ENCODE measurements at regions not wholly inside any gene's neighbourhood (a gene's known extent, or its start where the extent isn't known, plus 50 kb on each side); places are given as distances from the start of the nearest gene placed in this dataset.
"Not testable (repeated sequence)": the region's sequence is repeated elsewhere in the genome, so short reads cannot be mapped to it uniquely, and the experiment has no call there.

GRCh38 chr17:20914658-20915057 lies 128.2 kb downstream of the USP22 start:
- Histone ChIP-seq H3K27ac (no peak overlapping the region), H3K9me3 (peaks cover 0 to 7% (median 0%) of the 10 kb centered on the region in 8 donors), H3K36me3 (no peaks in the 10 kb centered on the region), H3K27me3 (replicated peaks in 1 of 7) (no peaks in the 10 kb centered on the region), H3K4me1 (no peaks in the 10 kb centered on the region), H3K4me3 (no peak overlapping the region)
- no peak for TF ChIP-seq CTCF (IDR thresholded peaks at IDR 0.05 in 8 of 11, conservative IDR thresholded peaks at IDR 0.05 in 3 of 11)
- no peak for TF ChIP-seq POLR2A (IDR thresholded peaks at IDR 0.05)
- no peak for TF ChIP-seq POLR2AphosphoS5 (IDR thresholded peaks at IDR 0.05)
- intact Hi-C loops (cut with DNase I; ENCODE audit: low total_unique reads): no loop called here
- WGBS, 5 donors: 62 to 77% (median 74%) methylated on average over 4 of the region's 4 CpGs
- no peak for DNase-seq

GRCh38 chr17:20916383-20916782 lies 126.4 kb downstream of the USP22 start:
- H3K9me3 ChIP-seq: peaks cover 0 to 7% (median 0%) of the 10 kb centered on the region in 8 donors
- TF ChIP-seq CTCF (IDR thresholded peaks at IDR 0.05 in 8 of 11, conservative IDR thresholded peaks at IDR 0.05 in 3 of 11) (no peak), POLR2AphosphoS5 (IDR thresholded peaks at IDR 0.05) (no peak), POLR2A (IDR thresholded peaks at IDR 0.05) (no peak)
- 84 to 90% (median 88%) methylated on average over 4 of the region's 4 CpGs for WGBS, 5 donors
- intact Hi-C loops (cut with DNase I; ENCODE audit: low total_unique reads): no loop called here
- no peaks in the 10 kb centered on the region for H3K36me3 ChIP-seq
- H3K27ac ChIP-seq: no peak overlapping the region
- DNase-seq: no peak
- H3K27me3 ChIP-seq (replicated peaks in 1 of 7): no peaks in the 10 kb centered on the region
- H3K4me1 ChIP-seq: no peaks in the 10 kb centered on the region
- H3K4me3 ChIP-seq: peak overlapping the region in 1 of 8 donors; percentile 25

- H3K27ac ChIP-seq; DNase-seq; H3K4me1 ChIP-seq; intact Hi-C loops (cut with DNase I; ENCODE audit: low total_unique reads); H3K27me3 ChIP-seq (replicated peaks in 1 of 7); H3K4me3 ChIP-seq; H3K36me3 ChIP-seq; H3K9me3 ChIP-seq: not testable (repeated sequence)
- 86 to 94% (median 92%) methylated on average over 10 of the region's 10 CpGs for WGBS, 5 donors
Measured at GRCh38 chr17:20917610-20918306, 125.1 kb downstream of the USP22 start.

GRCh38 chr17:20920095-20920814 lies 122.6 kb downstream of the USP22 start:
- 71 to 84% (median 77%) methylated on average over 3 of the region's 3 CpGs for WGBS, 5 donors
- no peak for TF ChIP-seq CTCF (IDR thresholded peaks at IDR 0.05 in 8 of 11, conservative IDR thresholded peaks at IDR 0.05 in 3 of 11)
- TF ChIP-seq POLR2AphosphoS5 (IDR thresholded peaks at IDR 0.05): no peak
- no peak for TF ChIP-seq POLR2A (IDR thresholded peaks at IDR 0.05)
- no peak overlapping the region for H3K4me3 ChIP-seq
- no peaks in the 10 kb centered on the region for H3K27me3 ChIP-seq (replicated peaks in 1 of 7)
- H3K36me3 ChIP-seq: no peaks in the 10 kb centered on the region
- DNase-seq: no peak
- intact Hi-C loops (cut with DNase I; ENCODE audit: low total_unique reads): no loop called here
- H3K4me1 ChIP-seq: no peaks in the 10 kb centered on the region
- peaks cover 0 to 7% (median 0%) of the 10 kb centered on the region in 8 donors for H3K9me3 ChIP-seq
- H3K27ac ChIP-seq: peak overlapping the region in 2 of 8 donors; percentile 21 to 23

Data from spleen (tissue), 11 donors.